GM19240 (cell line): ENCODE measurements at regions not wholly inside any gene's neighbourhood (a gene's known extent, or its start where the extent isn't known, plus 50 kb on each side); places are given as distances from the start of the nearest gene placed in this dataset.
"Not testable (repeated sequence)": the region's sequence is repeated elsewhere in the genome, so short reads cannot be mapped to it uniquely, and the experiment has no call there.

ENCODE experiments used
- DNase-seq: peaks from one replicate; pipeline ENCODE4 v3.0.0; 2011; ENCODE audit warnings: low spot score; ENCODE audit not compliant: insufficient read length

DNA sequence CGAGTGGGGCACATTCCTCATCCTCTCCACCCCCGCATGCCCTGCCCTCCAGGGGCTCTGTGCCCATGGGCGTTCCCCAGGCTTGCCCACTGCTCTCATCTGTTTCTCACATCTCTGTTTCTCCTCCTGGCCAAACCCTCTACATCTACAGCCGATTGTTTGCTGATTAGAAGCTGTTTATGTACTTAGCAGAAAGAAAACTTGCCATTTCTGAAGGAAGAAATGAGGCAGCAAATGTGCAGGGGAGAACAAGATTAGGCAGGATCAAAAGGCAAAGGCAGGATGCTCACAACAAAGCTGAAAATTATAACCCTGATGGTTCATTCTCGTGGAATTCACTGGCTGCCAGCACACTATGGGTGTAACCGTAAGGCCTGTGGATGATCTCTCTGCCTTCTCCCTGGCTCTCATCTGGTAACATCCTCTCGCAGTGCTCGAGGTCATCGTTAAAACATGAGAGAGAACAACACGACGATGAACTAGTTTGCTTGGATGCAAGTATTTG is 111.6 kb upstream of the KLF14 start:
- no peak for DNase-seq

DNA sequence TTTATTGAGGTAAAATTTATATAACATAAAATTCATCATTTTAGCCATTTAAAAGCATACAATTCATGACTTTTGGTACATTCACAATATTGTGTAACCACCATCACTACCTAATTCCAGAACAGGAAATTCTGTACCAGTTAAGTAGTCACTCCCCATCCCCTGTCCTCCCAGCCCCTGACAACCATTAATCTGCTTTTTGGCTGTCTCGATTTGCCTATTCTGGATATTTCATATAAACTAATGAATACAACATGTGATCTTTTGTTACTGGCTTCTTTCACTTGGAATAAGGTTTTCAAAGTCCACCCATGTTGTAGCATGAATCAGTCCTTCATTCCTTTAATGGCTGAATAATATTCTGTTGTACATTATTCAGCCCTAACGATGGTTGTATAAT is 115.6 kb upstream of the KLF14 start:
- no peak for DNase-seq

DNA sequence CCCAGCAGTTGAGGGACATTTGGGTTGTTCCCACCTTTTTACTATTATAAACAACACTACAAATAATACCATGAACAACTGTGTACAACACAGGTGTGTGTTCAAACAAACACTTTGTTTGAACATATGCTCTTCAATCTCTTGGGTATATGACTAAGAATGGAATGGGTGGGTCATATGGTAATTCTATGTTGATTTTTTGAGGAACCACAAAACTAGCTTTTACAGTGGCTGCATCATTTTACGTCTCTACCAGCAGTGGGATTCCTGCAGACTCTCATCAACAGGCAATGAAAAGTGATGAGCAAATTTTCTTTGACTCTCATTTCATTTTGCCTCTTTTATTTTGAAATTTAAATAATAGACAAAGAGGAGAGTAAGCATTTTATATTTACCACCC is 116.9 kb upstream of the KLF14 start:
- no peak for DNase-seq

DNA sequence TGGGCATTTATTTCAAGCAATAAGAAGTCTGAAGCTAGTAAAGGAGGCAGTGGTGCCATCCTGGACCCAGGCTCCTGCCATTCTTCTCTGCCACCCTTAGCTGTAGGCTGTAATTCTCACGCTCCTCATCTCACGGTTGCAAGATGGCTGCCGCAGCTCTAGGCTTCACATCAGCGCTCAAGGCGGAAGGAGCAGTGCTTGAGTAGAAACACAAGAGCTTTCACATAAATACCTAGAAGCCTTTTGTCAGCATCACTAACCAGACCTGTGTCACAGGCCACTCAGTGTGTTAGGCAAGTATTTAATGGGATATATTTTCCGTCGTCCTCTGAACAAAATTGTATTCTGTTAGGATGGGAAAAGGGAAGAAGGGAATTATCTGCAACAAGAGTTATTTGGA is 118.9 kb upstream of the KLF14 start:
- DNase-seq: no peak

DNA sequence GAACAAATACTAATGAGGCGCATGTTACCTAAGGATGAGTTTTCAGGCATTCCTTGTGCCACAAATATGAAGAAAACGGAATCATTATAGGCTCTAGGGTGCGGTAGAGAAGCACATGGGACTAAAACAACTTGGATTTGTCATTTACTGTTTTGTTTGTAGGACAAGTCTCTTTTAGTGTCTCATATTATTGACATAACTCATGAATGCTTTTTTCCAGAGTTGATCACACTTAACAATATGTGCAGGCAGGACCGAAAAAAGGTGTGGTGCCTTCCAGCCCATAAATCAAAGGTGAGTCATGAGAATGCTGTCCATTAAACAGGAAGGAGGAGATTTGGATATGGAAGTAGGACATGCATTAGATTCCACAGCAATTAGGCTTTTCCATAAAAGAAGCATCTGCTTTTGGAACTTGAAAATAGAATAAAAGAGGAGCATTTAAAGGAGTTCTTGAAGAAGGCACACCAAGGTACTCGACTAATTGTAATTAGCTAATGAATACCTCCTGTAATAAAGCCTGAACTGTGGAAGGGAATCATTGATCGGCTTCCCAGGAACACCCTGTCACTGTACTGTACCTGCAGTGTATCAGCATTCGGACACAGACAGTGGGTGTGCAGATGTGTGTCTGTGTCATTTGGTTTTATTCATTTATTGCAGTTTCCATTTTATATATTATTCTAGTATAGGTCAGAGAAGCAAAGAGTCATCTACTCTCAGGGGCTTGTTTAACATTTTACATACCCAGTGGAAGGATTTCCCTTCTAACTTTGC is 119.7 kb upstream of the KLF14 start:
- DNase-seq: no peak

DNA sequence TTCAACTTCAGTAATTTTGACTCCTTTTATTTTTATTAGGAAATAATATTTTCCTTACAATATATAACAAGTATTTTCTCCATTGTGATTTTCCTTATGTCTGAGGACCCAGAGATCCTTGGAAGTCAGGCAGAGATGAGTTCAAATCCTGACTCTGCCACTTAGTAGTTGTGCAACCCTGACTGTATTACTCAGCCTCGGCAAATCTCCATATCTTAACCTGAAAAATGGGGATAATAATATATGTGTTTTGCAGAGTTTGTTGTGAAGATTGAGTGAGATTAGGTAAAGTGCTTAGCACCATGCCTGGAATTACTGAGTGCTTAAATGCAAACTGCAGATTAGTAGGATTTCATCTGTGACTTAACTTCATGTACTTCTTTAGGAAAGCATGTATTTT is 120.5 kb upstream of the KLF14 start:
- no peak for DNase-seq

DNA sequence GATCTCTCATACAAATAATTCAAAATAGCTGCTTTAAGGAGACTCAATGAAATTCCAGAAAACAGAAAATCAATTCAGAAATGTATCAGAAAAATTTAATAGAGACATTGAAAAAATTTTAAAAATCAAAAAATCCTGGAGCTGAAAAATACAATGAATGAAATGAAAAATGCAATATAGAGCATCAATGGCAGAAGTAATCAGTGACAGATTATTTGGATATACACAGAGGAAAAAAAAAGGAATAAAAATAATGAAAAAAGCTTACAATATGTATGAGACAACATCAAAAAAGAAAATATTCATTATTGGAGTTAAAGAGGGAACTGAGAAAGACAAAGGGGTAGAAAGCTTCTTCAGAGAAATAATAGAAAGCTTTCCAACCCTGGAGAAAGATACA is 122.9 kb upstream of the KLF14 start:
- DNase-seq: no peak

DNA sequence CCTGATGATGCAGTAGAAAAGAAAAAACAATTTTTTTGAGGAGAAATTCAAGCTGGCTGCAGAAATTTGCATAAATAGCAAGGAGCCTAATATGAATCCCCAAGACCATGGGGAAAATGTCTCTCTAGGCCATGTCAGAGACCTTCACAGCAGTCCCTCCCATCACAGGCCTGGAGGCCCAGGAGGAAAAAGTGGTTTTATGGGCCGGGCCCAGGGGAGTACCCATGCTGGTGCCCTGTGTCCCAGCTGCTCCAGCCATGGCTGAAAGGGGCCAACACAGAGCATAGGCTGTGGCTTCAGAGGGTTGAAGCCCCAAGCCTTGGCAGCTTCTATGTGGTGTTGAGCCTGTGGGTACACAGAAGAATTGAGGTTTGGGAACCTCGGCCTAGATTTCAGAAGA is 126.8 kb upstream of the KLF14 start:
- not testable (repeated sequence) for DNase-seq

DNA sequence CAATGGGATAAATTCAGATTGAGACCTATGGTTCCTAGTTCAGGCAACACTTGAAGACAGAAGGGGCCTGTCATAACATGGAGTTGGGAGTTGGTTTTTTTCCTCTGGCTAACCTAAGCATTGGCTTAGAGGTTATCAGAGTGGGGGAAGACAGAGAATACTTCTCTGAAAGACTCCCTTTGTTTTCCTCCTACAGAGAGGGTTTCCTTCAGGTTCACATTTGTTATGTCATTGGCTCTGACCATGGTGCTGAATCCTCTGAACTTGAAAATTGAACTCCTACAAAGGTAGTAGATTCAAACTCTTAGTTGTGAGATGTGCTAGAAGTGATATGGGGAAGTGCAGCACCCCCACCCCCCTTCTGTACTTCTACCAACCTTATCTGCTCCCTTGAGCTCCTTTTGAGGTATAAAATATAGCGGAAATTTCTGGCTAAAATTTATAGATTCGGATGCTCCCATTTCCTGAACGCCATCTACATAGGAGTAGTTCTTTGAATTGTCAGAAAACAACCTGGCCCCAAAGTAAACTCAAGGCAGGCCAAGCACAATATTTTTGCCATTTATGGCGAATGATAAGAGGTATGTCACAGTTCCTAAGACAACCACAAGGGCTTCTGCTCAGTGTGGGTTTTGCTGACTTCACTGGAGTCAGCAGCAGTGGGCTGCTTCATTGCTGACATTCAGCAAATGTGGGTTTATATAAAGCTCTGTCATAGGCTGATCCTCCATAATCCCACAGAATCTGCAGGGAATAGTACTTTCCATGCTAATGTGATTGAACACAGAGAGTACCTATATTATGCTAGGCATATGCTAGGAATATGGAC is 131.6 kb upstream of the KLF14 start:
- no peak for DNase-seq

DNA sequence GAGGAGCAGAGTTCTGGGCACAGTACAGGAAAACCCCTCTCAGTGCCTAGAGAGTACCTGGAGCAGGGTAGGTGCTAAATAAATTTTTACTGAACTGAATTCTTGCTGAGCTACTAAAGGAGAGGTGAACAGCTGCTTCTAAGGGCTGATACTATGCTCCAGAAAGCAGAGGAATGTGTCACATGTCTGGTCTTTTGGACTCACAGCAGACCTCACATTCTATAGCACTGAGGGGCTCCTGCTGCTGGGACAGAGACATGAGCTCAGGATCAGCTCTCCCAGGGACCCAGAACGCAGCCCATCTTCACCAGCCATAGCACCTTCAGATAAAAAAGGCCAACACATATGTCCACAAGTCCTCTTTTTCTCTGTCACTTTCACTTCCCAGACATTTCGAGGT is 133.0 kb upstream of the KLF14 start:
- no peak for DNase-seq

DNA sequence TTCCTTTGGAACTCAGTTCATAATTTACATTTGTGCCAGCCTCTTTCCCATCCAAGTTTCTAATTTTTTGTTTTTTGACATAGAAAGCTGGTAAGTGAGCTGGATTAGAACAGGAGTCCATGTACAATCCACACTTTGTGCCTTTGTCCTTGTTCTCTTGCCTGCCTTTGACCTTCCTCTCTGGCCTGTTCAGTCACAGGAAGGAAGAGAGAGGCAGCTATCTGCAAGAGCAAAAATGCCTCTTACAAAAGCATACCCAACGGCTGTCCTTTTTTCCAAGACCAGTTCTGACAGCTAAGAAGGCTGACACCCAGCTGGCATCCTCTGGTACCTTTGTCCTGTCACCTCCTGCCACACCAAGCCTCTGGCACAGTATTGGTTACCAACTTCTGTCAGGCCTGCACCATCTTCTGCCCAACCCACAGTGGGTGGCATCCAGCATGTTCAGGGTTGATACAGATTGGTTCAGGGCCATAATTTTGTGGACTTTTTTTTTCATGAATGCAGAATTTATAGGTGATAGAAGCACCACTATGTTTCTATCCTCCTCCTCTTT is 133.7 kb upstream of the KLF14 start:
- no peak for DNase-seq

DNA sequence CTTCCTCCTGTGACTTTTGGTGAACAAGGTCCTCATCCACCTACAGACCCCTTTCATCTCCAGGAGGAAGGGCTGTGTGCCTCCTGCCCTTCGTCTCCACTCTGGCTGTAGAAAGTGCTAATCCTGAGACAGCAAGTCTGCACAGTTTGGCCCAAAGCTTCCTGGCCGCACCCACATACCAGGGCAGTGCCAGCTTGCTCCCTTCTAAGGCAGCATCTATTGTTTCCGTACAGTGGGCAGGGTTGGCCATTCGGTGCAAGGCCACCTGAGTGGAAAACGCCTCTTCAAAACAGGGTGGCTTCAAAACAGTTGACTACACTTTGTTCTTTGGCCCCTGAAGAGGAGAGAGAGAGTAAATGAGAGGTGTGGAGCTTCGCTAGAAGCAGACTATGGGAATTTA is 134.1 kb upstream of the KLF14 start:
- no peak for DNase-seq

DNA sequence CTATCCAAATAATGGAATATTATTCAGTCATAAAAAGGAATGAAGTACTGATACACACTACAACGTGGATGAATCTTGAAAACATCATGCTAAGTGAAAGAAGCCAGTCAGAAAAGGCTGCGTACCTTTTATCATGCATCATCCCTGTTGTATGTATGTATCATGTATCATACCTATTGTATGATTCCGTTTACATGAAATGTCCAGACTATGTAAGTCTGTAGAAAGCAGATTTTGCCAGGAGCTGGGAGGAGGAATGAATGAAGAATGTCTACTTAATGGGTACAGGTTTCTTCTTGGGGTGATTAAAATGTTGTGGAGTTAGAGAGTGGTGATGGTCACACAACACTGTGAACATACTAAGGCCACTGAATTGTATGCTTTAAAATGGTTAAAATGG is 135.9 kb upstream of the KLF14 start:
- no peak for DNase-seq

DNA sequence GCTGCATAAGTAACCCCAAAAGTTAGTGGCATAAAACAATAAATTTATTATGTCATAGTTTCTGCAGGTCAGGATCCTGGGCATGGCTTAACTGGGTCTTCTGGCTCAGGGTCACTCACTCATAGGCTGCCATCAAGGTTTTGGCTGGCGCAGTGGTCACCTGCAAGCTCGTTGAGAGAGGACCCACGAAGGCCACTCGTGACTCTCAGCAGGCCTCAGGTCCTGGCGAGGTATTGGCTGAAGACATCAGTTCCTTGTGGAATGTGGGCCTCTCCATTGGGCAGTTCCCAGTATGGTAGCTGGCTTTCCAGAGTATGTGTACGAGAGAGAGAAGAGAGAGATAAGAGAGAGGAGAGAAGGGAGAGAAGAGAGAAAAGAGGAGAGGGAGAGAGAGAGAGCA is 138.3 kb upstream of the KLF14 start:
- no peak for DNase-seq

DNA sequence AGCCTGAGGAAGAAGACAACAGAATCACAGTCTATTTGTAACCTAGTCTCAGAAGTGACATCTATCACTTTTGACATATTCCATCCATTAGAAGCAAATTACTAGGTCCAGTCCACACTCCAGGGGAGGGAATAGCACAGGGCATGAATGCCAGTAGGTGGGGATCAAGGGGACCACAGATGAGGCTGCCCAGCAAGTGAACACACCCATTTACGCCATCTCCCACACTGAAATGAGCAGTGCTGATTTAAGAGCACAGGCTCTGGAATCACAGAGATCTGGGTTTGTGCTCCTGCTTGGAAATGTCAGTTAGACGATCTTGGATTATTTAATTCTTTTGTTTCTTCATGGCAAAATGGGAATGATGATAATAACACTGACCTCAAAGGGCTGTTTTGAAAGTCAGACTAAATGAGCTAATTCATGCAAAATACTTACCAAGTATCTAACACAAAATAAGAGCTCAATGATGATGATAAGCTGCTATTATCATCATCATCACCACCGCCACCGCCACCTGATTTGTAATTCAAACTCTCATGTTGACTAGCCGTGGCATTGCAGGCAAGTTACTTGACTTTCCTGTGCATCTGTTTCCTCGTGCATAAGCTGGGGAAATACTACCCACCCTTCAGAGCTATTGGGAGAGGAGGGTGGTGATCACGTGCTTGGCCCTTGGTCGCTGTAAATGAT is 138.9 kb upstream of the KLF14 start:
- no peak for DNase-seq

DNA sequence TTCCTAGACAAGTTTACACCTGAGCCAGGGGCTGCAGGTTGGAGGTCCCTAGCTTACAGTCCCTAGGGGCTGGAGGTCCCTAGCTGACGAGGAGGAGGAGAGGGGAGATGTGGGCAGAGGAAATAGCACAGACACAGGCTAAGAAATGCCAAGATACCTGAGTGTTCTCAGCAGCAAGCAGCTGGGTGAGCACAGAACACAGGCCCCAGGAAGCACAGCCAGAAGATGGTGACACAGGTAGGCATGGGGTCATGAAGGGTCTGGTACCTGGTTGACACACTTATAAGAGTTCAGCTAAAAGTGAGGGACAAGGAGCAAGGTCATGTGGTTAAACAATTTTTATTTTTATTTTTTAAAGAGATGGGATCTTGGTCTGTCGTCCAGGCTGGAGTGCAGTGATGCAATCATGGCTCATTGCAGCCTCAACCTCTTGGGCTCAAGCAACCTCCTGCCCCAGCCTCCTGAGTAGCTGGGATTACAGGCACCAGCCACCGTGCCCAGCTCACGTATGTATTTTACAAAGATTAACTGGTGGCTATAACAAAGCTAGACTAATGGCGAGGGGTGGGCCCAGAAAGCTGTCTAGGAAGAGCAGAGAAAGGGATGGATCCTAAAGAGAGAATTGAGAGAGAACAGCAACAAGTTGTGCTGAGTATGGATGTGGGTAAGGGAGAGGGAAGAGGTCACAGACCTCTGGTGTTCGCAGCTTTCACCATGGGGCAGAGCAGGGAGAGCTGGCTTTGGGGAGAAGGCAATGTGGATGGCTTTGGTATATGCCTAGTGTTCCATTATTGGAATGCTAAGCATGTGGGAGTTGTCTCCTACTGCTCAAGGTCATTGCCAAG is 140.3 kb upstream of the KLF14 start:
- no peak for DNase-seq

DNA sequence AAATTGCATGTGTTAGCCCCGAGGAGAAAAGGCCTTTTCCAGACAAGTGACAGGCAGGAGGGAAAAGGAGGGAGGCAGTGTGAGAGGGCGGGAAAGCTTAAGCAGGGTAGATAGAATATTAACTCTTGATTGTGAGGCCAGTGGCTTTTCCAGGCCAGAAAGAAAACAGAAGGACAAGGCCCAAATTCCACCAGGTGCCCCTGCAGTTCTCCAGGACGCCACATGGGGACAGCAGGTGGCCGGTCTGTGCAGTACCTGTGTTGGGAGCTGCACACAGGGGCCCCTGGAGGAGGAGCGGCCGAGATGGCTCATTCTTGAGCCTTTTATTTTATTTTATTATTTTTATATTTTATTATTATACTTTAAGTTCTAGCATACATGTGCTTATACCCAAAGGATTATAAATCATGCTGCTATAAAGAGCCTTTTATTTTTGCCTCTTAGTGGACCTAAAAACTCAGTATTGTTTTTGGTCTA is 141.3 kb upstream of the KLF14 start:
- peak; percentile 44 for DNase-seq

DNA sequence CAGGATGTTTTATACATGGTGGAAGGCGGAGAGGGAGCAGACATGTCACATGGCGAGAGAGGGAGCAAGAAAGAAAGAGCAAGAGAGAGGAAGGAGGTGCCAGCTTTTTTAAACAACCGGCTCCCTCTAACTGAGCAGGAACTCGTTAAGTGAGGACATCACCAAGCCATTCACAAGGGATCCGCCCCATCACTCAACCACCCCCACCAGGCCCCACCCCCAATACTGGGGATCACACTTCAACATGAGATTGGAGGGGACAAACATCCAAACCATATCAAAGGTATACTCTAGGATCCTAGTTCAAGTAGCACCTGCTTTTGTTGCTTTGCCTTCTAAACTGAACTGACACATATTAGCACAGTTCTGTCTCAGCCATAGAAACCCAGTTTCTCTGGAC is 141.9 kb upstream of the KLF14 start:
- DNase-seq: no peak

DNA sequence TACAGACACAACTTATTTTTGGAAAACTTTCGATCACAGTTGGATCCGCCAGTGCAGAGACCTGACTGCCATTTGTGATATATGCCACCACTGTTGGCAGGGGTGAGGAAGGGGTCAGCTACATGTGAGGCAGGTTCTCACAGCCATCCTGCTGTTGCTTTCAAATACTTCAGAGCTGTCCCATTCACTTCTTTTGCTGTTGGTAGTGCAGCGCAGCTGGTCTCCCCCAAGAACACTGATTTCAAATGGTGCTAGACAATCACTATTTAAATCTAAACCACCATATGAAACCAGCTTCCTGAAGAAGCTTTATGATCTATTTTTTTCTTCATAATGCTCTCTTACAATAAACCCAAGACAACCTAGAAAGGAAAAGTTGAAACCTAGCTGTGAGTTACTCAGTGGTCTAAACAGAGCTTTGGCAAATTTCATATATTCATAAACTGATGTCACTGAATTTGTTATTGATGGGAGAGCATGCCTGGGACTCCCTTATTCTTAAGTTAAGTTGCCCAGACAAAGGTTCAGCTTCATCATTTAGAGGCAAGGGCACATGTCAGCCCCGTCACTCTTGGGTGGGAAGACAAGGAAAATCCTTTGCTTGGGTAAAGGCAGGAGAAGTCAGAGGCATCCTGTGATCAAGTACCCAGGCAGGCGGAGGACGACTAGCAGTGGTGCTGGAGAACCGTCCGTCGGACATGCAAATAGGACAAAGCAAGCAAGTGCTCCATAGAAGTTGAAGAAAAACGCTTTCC is 143.4 kb upstream of the KLF14 start:
- DNase-seq: no peak

DNA sequence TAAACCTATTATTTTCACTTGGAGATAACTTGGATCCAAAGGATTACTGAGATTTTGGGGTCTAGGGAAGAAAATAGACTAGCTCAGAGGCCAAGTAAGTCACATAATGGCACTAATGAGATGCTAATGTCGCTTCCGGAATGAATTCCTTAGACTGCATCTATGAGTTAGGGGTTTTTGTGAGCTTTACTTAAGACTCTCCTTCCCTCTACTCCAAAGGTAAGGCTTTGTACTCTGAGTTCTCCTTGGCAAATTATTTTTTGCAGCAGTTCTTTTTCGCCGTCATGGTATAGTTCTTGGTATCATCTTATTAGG is 143.9 kb upstream of the KLF14 start:
- DNase-seq: no peak
